ENCODE measurements at regions not wholly inside any gene's neighbourhood (a gene's known extent, or its start where the extent isn't known, plus 50 kb on each side); places are given as distances from the start of the nearest gene placed in this dataset.

DNA sequence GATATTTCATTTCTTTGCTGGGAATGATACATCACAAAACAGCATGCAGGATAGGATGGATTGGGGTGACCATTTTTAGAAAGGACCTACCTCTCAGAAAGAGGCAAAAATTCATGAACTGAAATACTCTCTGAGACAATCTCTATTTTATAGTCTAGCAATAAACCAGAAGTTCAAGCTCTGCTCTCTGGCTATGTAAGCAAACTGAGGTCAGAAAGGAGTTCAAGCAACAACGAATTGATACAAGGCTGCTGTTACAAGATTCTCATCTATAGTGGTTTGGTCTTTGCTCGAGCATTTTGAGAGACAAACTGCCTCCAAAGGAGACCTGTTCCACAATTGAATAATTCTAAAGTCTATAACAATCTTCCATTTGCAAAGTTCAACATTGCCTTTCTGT lies 84.7 kb upstream of the GOLGA8J start:
- no peak for TF ChIP-seq CTCF (IDR thresholded peaks at IDR 0.05)
- no peak for TF ChIP-seq POLR2A (IDR thresholded peaks at IDR 0.05)
